Gastroesophageal sphincter (tissue), 4 donors: ENCODE measurements at regions not wholly inside any gene's neighbourhood (a gene's known extent, or its start where the extent isn't known, plus 50 kb on each side); places are given as distances from the start of the nearest gene placed in this dataset.

Source experiments
- ATAC-seq: fragments of 150-250 bp; one replicate; pipeline ENCODE4 v1.9.1; 2016; ENCODE audit warnings: mild to moderate bottlenecking, moderate library complexity
- H3K27ac ChIP-seq, 4 donors: fragments of 200-600 bp; sonication (generic) in 3 of 4; 1 replicate in 3 of 4; 2 replicates in 1 of 4; pipeline ENCODE4 v1.5.1; 2016 to 2019
- H3K27me3 ChIP-seq: fragments of 200-600 bp; sonication (generic); one replicate; pipeline ENCODE4 v1.5.1; 2019
- H3K36me3 ChIP-seq, 2 donors: fragments of 200-600 bp; sonication (generic); one replicate each; pipeline ENCODE4 v1.5.1; 2019; ENCODE audit warnings: control low read depth in 1 of 2
- H3K4me1 ChIP-seq, 3 donors: fragments of 200-600 bp; sonication (generic); 1 replicate in 2 of 3; 2 replicates in 1 of 3; pipeline ENCODE4 v1.5.1; 2016 to 2019; ENCODE audit warnings: control low read depth in 2 of 3
- H3K4me3 ChIP-seq, 2 donors: fragments of 200-600 bp; sonication (generic); one replicate each; pipeline ENCODE4 v1.5.1; 2019; ENCODE audit warnings: mild to moderate bottlenecking in 1 of 2, moderate library complexity in 1 of 2
- H3K9me3 ChIP-seq, 3 donors: fragments of 200-600 bp; sonication (generic); one replicate each; pipeline ENCODE4 v1.5.1; 2017 to 2019; ENCODE audit warnings: control low read depth in 2 of 3
- CTCF ChIP-seq, 4 experiments: fragments of 200-600 bp in 2 of 4; fragments of 450-650 bp in 2 of 4; sonication (generic) in 1 of 4; IDR thresholded peaks; one replicate each; pipeline ENCODE4 v1.5.1; 2017 to 2019; ENCODE audit warnings: antibody characterized with exemption in 4 of 4, mild to moderate bottlenecking in 2 of 4, moderate library complexity in 2 of 4
- EP300 ChIP-seq: sonication (generic); formaldehyde crosslinking; IDR thresholded peaks from one replicate; pipeline ENCODE4 v1.6.1; 2017; ENCODE audit warnings: antibody characterized with exemption, mild to moderate bottlenecking
- POLR2A ChIP-seq, 2 donors: fragments of 450-650 bp; IDR thresholded peaks; one replicate each; pipeline ENCODE4 v1.6.1; 2017; ENCODE audit warnings: antibody characterized with exemption in 2 of 2, mild to moderate bottlenecking in 2 of 2, moderate library complexity in 1 of 2
- POLR2AphosphoS5 ChIP-seq: sonication (generic); formaldehyde crosslinking; IDR thresholded peaks from one replicate; pipeline ENCODE4 v1.6.1; 2017; ENCODE audit warnings: antibody characterized with exemption
- WGBS, 2 donors: methylation state at CpG; one replicate each; pipeline ENCODE4 v1.1.5; 2018; ENCODE audit warnings: low coverage in 1 of 2; 5-methylcytosine and 5-hydroxymethylcytosine counted together

- no peak for ATAC-seq
- Histone ChIP-seq H3K4me3 (no peak overlapping the region), H3K27me3 (no peaks in the 10 kb centered on the region), H3K4me1 (no peaks in the 10 kb centered on the region), H3K27ac (no peak overlapping the region), H3K36me3 (peaks cover 0 to 7% of the 10 kb centered on the region in 2 donors), H3K9me3 (no peaks in the 10 kb centered on the region)
- WGBS, 2 donors = 83 to 100% methylated on average over 1 of the region's 1 CpG
- TF ChIP-seq POLR2A (IDR thresholded peaks at IDR 0.05) = no peak
- no peak for TF ChIP-seq EP300
- TF ChIP-seq POLR2AphosphoS5 = no peak
- no peak for TF ChIP-seq CTCF (IDR thresholded peaks at IDR 0.05)
Observed at GRCh38 chr5:88425124-88425523, 156.5 kb upstream of the TMEM161B start.

- H3K4me1 ChIP-seq = no peaks in the 10 kb centered on the region
- 76 to 90% methylated on average over 3 of the region's 3 CpGs for whole genome bisulfite sequencing, 2 donors
Observed at GRCh38 chr5:88419931-88420330, 151.3 kb upstream of the TMEM161B start.

GRCh38 chr5:88407341-88407740 lies 138.7 kb upstream of the TMEM161B start:
- ATAC-seq = no peak
- no peaks in the 10 kb centered on the region for H3K27me3 ChIP-seq
- H3K27ac ChIP-seq = no peak overlapping the region
- no peaks in the 10 kb centered on the region for H3K9me3 ChIP-seq
- H3K4me3 ChIP-seq = no peak overlapping the region
- H3K4me1 ChIP-seq = no peaks in the 10 kb centered on the region
- 76 to 100% methylated on average over 2 to 4 of the region's 4 CpGs for WGBS, 2 donors
- no peaks in the 10 kb centered on the region for H3K36me3 ChIP-seq
- no peak for TF ChIP-seq EP300
- TF ChIP-seq POLR2A (IDR thresholded peaks at IDR 0.05) = no peak
- TF ChIP-seq POLR2AphosphoS5 = no peak
- TF ChIP-seq CTCF (IDR thresholded peaks at IDR 0.05) = no peak

More at GRCh38 chr5:88419931-88420330, 151.3 kb upstream of the TMEM161B start:
- H3K9me3 ChIP-seq = no peaks in the 10 kb centered on the region
- no peaks in the 10 kb centered on the region for H3K36me3 ChIP-seq
- H3K27me3 ChIP-seq = no peaks in the 10 kb centered on the region
- H3K4me3 ChIP-seq = no peak overlapping the region
- TF ChIP-seq EP300 = no peak
- TF ChIP-seq POLR2AphosphoS5 = no peak
- no peak for TF ChIP-seq CTCF (IDR thresholded peaks at IDR 0.05)
- TF ChIP-seq POLR2A (IDR thresholded peaks at IDR 0.05) = no peak
- no peak for ATAC-seq
- no peak overlapping the region for H3K27ac ChIP-seq

- Histone ChIP-seq H3K4me3 (no peak overlapping the region), H3K27ac (no peak overlapping the region), H3K9me3 (no peaks in the 10 kb centered on the region), H3K27me3 (no peaks in the 10 kb centered on the region), H3K4me1 (no peaks in the 10 kb centered on the region), H3K36me3 (no peaks in the 10 kb centered on the region)
- 52 to 71% methylated on average over 3 of the region's 3 CpGs for WGBS, 2 donors
- no peak for ATAC-seq
- TF ChIP-seq CTCF (IDR thresholded peaks at IDR 0.05) (no peak), POLR2AphosphoS5 (no peak), EP300 (no peak), POLR2A (IDR thresholded peaks at IDR 0.05) (no peak)
Observed at GRCh38 chr5:88405783-88406182, 137.1 kb upstream of the TMEM161B start.

- 71 to 95% methylated on average over 2 of the region's 2 CpGs for WGBS, 2 donors
- Histone ChIP-seq H3K4me1 (no peaks in the 10 kb centered on the region), H3K36me3 (no peaks in the 10 kb centered on the region), H3K27me3 (no peaks in the 10 kb centered on the region), H3K9me3 (no peaks in the 10 kb centered on the region), H3K4me3 (no peak overlapping the region), H3K27ac (no peak overlapping the region)
- no peak for ATAC-seq
- no peak for TF ChIP-seq POLR2AphosphoS5
- no peak for TF ChIP-seq POLR2A (IDR thresholded peaks at IDR 0.05)
- no peak for TF ChIP-seq EP300
- no peak for TF ChIP-seq CTCF (IDR thresholded peaks at IDR 0.05)
Observed at GRCh38 chr5:88404405-88404804, 135.8 kb upstream of the TMEM161B start.
